ENCODE measurements at regions not wholly inside any gene's neighbourhood (a gene's known extent, or its start where the extent isn't known, plus 50 kb on each side); places are given as distances from the start of the nearest gene placed in this dataset.

GRCh38 chr21:27110956-27111355 is 144.1 kb upstream of the ADAMTS5 start:
- no peak for DNase-seq

GRCh38 chr21:27108701-27109100 is 141.8 kb upstream of the ADAMTS5 start:
- DNase-seq, result no peak

GRCh38 chr21:27108228-27108627 is 141.3 kb upstream of the ADAMTS5 start:
- DNase-seq, result no peak

- DNase-seq, result no peak
Measured at GRCh38 chr21:27104846-27105431, 138.1 kb upstream of the ADAMTS5 start.

GRCh38 chr21:27103768-27104167 is 136.9 kb upstream of the ADAMTS5 start:
- DNase-seq, result no peak

GRCh38 chr21:27101523-27101922 is 134.6 kb upstream of the ADAMTS5 start:
- DNase-seq, result no peak

- DNase-seq, result no peak
Measured at GRCh38 chr21:27094184-27094948, 127.5 kb upstream of the ADAMTS5 start.

- DNase-seq, result no peak
Measured at GRCh38 chr21:27086630-27087029, 119.7 kb upstream of the ADAMTS5 start.

GRCh38 chr21:27086186-27086585 is 119.3 kb upstream of the ADAMTS5 start:
- no peak for DNase-seq

- no peak for DNase-seq
Measured at GRCh38 chr21:27085387-27085786, 118.5 kb upstream of the ADAMTS5 start.

- DNase-seq, result no peak
Measured at GRCh38 chr21:27083144-27083543, 116.3 kb upstream of the ADAMTS5 start.

GRCh38 chr21:27082431-27083010 is 115.6 kb upstream of the ADAMTS5 start:
- no peak for DNase-seq

GRCh38 chr21:27079636-27080240 is 112.8 kb upstream of the ADAMTS5 start:
- DNase-seq, result no peak

- no peak for DNase-seq
Measured at GRCh38 chr21:27078915-27079314, 112.0 kb upstream of the ADAMTS5 start.

GRCh38 chr21:27077501-27077900 is 110.6 kb upstream of the ADAMTS5 start:
- no peak for DNase-seq

- no peak for DNase-seq
Measured at GRCh38 chr21:27076025-27076424, 109.1 kb upstream of the ADAMTS5 start.

GRCh38 chr21:27070861-27071670 is 104.2 kb upstream of the ADAMTS5 start:
- no peak for DNase-seq

GRCh38 chr21:27068811-27069210 is 101.9 kb upstream of the ADAMTS5 start:
- no peak for DNase-seq

GRCh38 chr21:27067226-27067625 is 100.3 kb upstream of the ADAMTS5 start:
- DNase-seq, result no peak

GRCh38 chr21:27062443-27062842 is 95.6 kb upstream of the ADAMTS5 start:
- DNase-seq, result peak; percentile 40

- no peak for DNase-seq
Measured at GRCh38 chr21:27061770-27062169, 94.9 kb upstream of the ADAMTS5 start.

GRCh38 chr21:27060190-27060589 is 93.3 kb upstream of the ADAMTS5 start:
- DNase-seq, result no peak
